ENCODE measurements at regions not wholly inside any gene's neighbourhood (a gene's known extent, or its start where the extent isn't known, plus 50 kb on each side); places are given as distances from the start of the nearest gene placed in this dataset.

DNA sequence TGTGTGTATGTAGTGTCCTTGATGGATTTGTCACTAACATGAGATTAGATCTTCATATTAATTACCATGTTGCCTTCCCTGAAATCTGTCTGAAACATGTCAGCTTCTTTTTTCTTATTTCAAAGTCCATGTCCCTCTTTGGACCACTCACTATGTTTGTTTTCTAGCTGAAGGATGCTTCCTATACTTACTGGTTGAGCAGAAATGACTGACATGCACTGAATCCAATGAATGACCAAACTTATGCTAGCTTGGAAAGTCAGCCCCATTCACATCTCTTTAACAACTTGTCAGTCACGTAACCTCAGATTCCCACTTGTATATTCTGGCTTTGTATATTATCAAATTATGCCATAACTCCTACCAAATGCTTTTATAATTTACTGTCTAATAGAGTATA, 69.9 kb upstream of the STK39 start:
- Histone ChIP-seq H3K79me2 (ENCODE audit: insufficient read depth, low read length) (no peaks in the 10 kb centered on the region), H2AFZ (ENCODE audit: low read depth, low read length, poor library complexity, severe bottlenecking) (no peak overlapping the region), H4K20me1 (ENCODE audit: insufficient read depth) (no peaks in the 10 kb centered on the region), H3K4me2 (ENCODE audit: low read length) (no peak overlapping the region), H3K27ac (ENCODE audit: low read depth, low read length) (no peak overlapping the region), H3K4me3 (replicated peaks in 1 of 2; ENCODE audit: low read depth in 1 of 2, low read length in 2 of 2) (no peak overlapping the region), H3K9ac (ENCODE audit: low read length) (no peak overlapping the region), H3K9me3 (ENCODE audit: control insufficient read depth in 1 of 2, insufficient read depth in 1 of 2, low read depth in 1 of 2, low read length in 2 of 2) (no peaks in the 10 kb centered on the region; a peak in 2 of 4 replicates), H3K9me2 (ENCODE audit: insufficient read depth) (no peaks in the 10 kb centered on the region; the same call in 1 of the 2 replicates), H3K36me3 (ENCODE audit: control insufficient read depth in 1 of 2, insufficient read depth in 2 of 2, low read length in 2 of 2) (no peaks in the 10 kb centered on the region), H3K27me3 (ENCODE audit: insufficient read depth, low read length) (no peaks in the 10 kb centered on the region), H3K4me1 (ENCODE audit: control insufficient read depth in 1 of 2, insufficient read depth in 2 of 2, low read length in 2 of 2) (no peaks in the 10 kb centered on the region)
- POLR2A ChIA-PET: no interaction called here
- BruUV-seq (replicated peaks): no TSS peak
- TF ChIP-seq CEBPB (IDR thresholded peaks at IDR 0.05; ENCODE audit: low read depth): no peak
- no peak for TF ChIP-seq EGR1 (IDR thresholded peaks at IDR 0.05; ENCODE audit: low read depth)
- no peak for TF ChIP-seq SIN3A (IDR thresholded peaks at IDR 0.05; ENCODE audit: low read depth)
- TF ChIP-seq CBX3 (IDR thresholded peaks at IDR 0.05; ENCODE audit: low read depth): no peak
- TF ChIP-seq, protein P1, sequence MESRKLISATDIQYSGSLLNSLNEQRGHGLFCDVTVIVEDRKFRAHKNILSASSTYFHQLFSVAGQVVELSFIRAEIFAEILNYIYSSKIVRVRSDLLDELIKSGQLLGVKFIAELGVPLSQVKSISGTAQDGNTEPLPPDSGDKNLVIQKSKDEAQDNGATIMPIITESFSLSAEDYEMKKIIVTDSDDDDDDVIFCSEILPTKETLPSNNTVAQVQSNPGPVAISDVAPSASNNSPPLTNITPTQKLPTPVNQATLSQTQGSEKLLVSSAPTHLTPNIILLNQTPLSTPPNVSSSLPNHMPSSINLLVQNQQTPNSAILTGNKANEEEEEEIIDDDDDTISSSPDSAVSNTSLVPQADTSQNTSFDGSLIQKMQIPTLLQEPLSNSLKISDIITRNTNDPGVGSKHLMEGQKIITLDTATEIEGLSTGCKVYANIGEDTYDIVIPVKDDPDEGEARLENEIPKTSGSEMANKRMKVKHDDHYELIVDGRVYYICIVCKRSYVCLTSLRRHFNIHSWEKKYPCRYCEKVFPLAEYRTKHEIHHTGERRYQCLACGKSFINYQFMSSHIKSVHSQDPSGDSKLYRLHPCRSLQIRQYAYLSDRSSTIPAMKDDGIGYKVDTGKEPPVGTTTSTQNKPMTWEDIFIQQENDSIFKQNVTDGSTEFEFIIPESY (IDR thresholded peaks at IDR 0.05; ENCODE audit: extremely low read depth, insufficient replicate concordance, low read length): no peak
- TF ChIP-seq, protein P2, sequence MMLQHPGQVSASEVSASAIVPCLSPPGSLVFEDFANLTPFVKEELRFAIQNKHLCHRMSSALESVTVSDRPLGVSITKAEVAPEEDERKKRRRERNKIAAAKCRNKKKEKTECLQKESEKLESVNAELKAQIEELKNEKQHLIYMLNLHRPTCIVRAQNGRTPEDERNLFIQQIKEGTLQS (IDR thresholded peaks at IDR 0.05): no peak
- TF ChIP-seq EZH2 (IDR thresholded peaks at IDR 0.05): no peak
- no peak for TF ChIP-seq POLR2A (IDR thresholded peaks at IDR 0.05; ENCODE audit: borderline replicate concordance, extremely low read depth, insufficient read depth, insufficient read length)
- no peak for TF ChIP-seq ZNF274 (IDR thresholded peaks at IDR 0.05; ENCODE audit: low read depth, low read length)
- ATAC-seq (no peak), DNase-seq (ENCODE audit: low read depth, low spot score) (no peak)
- RAD21 ChIA-PET (ENCODE audit: low non-redundant PET in 1 of 2, low total read pairs in 2 of 2, uncharacterized antibody in 2 of 2, unreplicated experiment in 2 of 2): no interaction called here
- intact Hi-C loops (cut with micrococcal nuclease): no loop called here
- CTCF ChIA-PET: no interaction called here

- Histone ChIP-seq H3K4me3 (replicated peaks in 1 of 2; ENCODE audit: low read depth in 1 of 2, low read length in 2 of 2) (no peak overlapping the region), H3K27ac (ENCODE audit: low read depth, low read length) (no peak overlapping the region), H3K4me2 (ENCODE audit: low read length) (no peak overlapping the region), H3K9me3 (ENCODE audit: control insufficient read depth in 1 of 2, insufficient read depth in 1 of 2, low read depth in 1 of 2, low read length in 2 of 2) (no peaks in the 10 kb centered on the region), H3K79me2 (ENCODE audit: insufficient read depth, low read length) (no peaks in the 10 kb centered on the region), H3K36me3 (ENCODE audit: control insufficient read depth in 1 of 2, insufficient read depth in 2 of 2, low read length in 2 of 2) (no peaks in the 10 kb centered on the region), H3K4me1 (ENCODE audit: control insufficient read depth in 1 of 2, insufficient read depth in 2 of 2, low read length in 2 of 2) (no peaks in the 10 kb centered on the region), H3K9ac (ENCODE audit: low read length) (no peak overlapping the region), H3K27me3 (ENCODE audit: insufficient read depth, low read length) (no peaks in the 10 kb centered on the region), H2AFZ (ENCODE audit: low read depth, low read length, poor library complexity, severe bottlenecking) (no peak overlapping the region), H3K9me2 (ENCODE audit: insufficient read depth) (no peaks in the 10 kb centered on the region), H4K20me1 (ENCODE audit: insufficient read depth) (no peaks in the 10 kb centered on the region)
- DNase-seq (ENCODE audit: low read depth, low spot score) (no peak), ATAC-seq (no peak)
- RAD21 ChIA-PET (ENCODE audit: low non-redundant PET in 1 of 2, low total read pairs in 2 of 2, uncharacterized antibody in 2 of 2, unreplicated experiment in 2 of 2): no interaction called here
- POLR2A ChIA-PET: no interaction called here
- TF ChIP-seq SRF (IDR thresholded peaks at IDR 0.05; ENCODE audit: low read depth): no peak
- no peak for TF ChIP-seq ELF1 (IDR thresholded peaks at IDR 0.05; ENCODE audit: borderline replicate concordance, low read depth)
- no peak for TF ChIP-seq SP1 (IDR thresholded peaks at IDR 0.05; ENCODE audit: low read depth)
- TF ChIP-seq, protein P1 (IDR thresholded peaks at IDR 0.05; ENCODE audit: extremely low read depth, insufficient replicate concordance, low read length): no peak
- TF ChIP-seq JUND (IDR thresholded peaks at IDR 0.05): no peak
- TF ChIP-seq EZH2 (IDR thresholded peaks at IDR 0.05): no peak
- TF ChIP-seq, protein P3, sequence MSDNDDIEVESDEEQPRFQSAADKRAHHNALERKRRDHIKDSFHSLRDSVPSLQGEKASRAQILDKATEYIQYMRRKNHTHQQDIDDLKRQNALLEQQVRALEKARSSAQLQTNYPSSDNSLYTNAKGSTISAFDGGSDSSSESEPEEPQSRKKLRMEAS (IDR thresholded peaks at IDR 0.05): no peak
- intact Hi-C loops (cut with micrococcal nuclease): loop anchor here (5.0 kb wide), 1 partner anchor 168 kb away; no protein-coding TSS in a partner anchor
- CTCF ChIA-PET: interaction anchor here (1.1 kb wide), 1 partner anchor 16 kb away, joined by 3 read pairs; no protein-coding TSS in a partner anchor
- BruUV-seq (replicated peaks): no TSS peak
Observed at GRCh38 chr2:168320267-168320666, 72.9 kb upstream of the STK39 start.

All from HCT116 (cell line).